Hepatocyte (in vitro differentiated cells): ENCODE measurements at regions not wholly inside any gene's neighbourhood (a gene's known extent, or its start where the extent isn't known, plus 50 kb on each side); places are given as distances from the start of the nearest gene placed in this dataset.
A peak's percentile ranks its signal among the peaks of the same experiment; 100 is the strongest.

Experiments used
- DNase-seq: peaks from one replicate; pipeline ENCODE4 v3.0.0-alpha.2; 2016; ENCODE audit warnings: low spot score
- H2AFZ ChIP-seq: fragments of 200-600 bp; sonication (generic); 2 replicates; pipeline ENCODE4 v1.6.0; 2016; ENCODE audit warnings: antibody characterized with exemption, mild to moderate bottlenecking
- H3K27ac ChIP-seq: fragments of 200-600 bp; sonication (generic); 2 replicates; pipeline ENCODE4 v1.5.1; 2016; ENCODE audit warnings: mild to moderate bottlenecking
- H3K27me3 ChIP-seq: fragments of 200-600 bp; sonication (generic); 2 replicates; pipeline ENCODE4 v1.6.1; 2016
- H3K36me3 ChIP-seq: fragments of 200-600 bp; sonication (generic); replicated peaks from 2 replicates; pipeline ENCODE4 v1.5.1; 2016; ENCODE audit warnings: low read depth; ENCODE audit not compliant: insufficient read depth
- H3K4me1 ChIP-seq: fragments of 200-600 bp; sonication (generic); 2 replicates; pipeline ENCODE4 v1.5.1; 2016; ENCODE audit warnings: mild to moderate bottlenecking, moderate library complexity; ENCODE audit not compliant: insufficient read depth
- H3K4me2 ChIP-seq: fragments of 200-600 bp; sonication (generic); 2 replicates; pipeline ENCODE4 v1.6.0; 2016
- H3K4me3 ChIP-seq: fragments of 200-600 bp; sonication (generic); 2 replicates; pipeline ENCODE4 v1.5.1; 2016; ENCODE audit warnings: mild to moderate bottlenecking
- H3K79me2 ChIP-seq: fragments of 200-600 bp; sonication (generic); 2 replicates; pipeline ENCODE4 v1.6.0; 2017; ENCODE audit warnings: mild to moderate bottlenecking
- H3K9me2 ChIP-seq: fragments of 200-600 bp; sonication (generic); replicated peaks from 2 replicates; pipeline ENCODE4 v1.6.0; 2017; ENCODE audit warnings: mild to moderate bottlenecking; ENCODE audit not compliant: insufficient read depth
- H3K9me3 ChIP-seq: fragments of 200-600 bp; sonication (generic); 2 replicates; pipeline ENCODE4 v1.5.1; 2016; ENCODE audit warnings: low read depth, mild to moderate bottlenecking
- H4K20me1 ChIP-seq: fragments of 200-600 bp; sonication (generic); 2 replicates; pipeline ENCODE4 v1.6.0; 2016; ENCODE audit warnings: mild to moderate bottlenecking; ENCODE audit not compliant: insufficient read depth, poor library complexity, severe bottlenecking
- EZH2 ChIP-seq: fragments of 200-600 bp; sonication (generic); IDR thresholded peaks from 2 replicates; pipeline ENCODE4 v1.6.1; 2016; ENCODE audit warnings: antibody characterized with exemption, mild to moderate bottlenecking, borderline replicate concordance
- EZH2phosphoT487 ChIP-seq: fragments of 200-600 bp; sonication (generic); IDR thresholded peaks from one replicate; pipeline ENCODE4 v1.6.1; 2018; ENCODE audit warnings: antibody characterized with exemption, mild to moderate bottlenecking, low read depth, moderate library complexity; ENCODE audit not compliant: unreplicated experiment, severe bottlenecking
- WGBS: methylation state at CpG from one replicate; pipeline ENCODE4 v1.1.6; 2016; ENCODE audit warnings: low lambda C conversion rate; ENCODE audit errors: missing lambda C conversion rate; 5-methylcytosine and 5-hydroxymethylcytosine counted together
- TF ChIP-seq, protein P1 (sequence below): fragments of 200-600 bp; sonication (generic); IDR thresholded peaks from 2 replicates; pipeline ENCODE4 v1.5.1; 2016; ENCODE audit warnings: antibody characterized with exemption, mild to moderate bottlenecking; ENCODE audit not compliant: poor library complexity

DNA sequence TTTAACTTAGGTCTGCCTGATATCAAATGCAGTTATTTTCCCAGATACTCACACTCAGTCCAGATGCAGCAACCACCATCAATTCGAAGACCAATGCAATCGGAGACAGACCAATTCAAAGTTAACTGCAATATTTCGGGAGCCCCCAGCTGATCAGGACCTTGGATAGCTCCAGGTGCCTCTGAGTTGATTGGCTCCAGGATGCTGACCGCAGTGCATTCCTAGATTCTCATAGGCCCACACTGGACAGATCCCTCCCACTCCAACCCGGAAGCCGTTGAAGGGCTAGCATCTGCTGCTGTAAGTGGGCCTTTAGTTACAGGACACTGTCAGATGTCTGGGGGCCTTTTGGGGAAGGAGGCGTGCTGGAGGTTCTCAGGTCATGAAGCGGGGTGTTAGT, 89.5 kb upstream of the ATP2B2 start:
- TF ChIP-seq EZH2phosphoT487 = no peak
- TF ChIP-seq, protein P1, sequence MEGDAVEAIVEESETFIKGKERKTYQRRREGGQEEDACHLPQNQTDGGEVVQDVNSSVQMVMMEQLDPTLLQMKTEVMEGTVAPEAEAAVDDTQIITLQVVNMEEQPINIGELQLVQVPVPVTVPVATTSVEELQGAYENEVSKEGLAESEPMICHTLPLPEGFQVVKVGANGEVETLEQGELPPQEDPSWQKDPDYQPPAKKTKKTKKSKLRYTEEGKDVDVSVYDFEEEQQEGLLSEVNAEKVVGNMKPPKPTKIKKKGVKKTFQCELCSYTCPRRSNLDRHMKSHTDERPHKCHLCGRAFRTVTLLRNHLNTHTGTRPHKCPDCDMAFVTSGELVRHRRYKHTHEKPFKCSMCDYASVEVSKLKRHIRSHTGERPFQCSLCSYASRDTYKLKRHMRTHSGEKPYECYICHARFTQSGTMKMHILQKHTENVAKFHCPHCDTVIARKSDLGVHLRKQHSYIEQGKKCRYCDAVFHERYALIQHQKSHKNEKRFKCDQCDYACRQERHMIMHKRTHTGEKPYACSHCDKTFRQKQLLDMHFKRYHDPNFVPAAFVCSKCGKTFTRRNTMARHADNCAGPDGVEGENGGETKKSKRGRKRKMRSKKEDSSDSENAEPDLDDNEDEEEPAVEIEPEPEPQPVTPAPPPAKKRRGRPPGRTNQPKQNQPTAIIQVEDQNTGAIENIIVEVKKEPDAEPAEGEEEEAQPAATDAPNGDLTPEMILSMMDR = no peak
- no peak for TF ChIP-seq EZH2
- WGBS = 13% methylated on average over 8 of the region's 8 CpGs
- Histone ChIP-seq H3K4me2 (no peak overlapping the region), H3K4me3 (no peak overlapping the region), H3K9me2 (no peaks in the 10 kb centered on the region), H3K4me1 (no peaks in the 10 kb centered on the region), H2AFZ (no peak overlapping the region), H4K20me1 (no peaks in the 10 kb centered on the region), H3K27me3 (peaks cover 3% of the 10 kb centered on the region), H3K9me3 (no peaks in the 10 kb centered on the region), H3K79me2 (no peaks in the 10 kb centered on the region), H3K27ac (no peak overlapping the region), H3K36me3 (no peaks in the 10 kb centered on the region)
- peak; percentile 81 for DNase-seq

DNA sequence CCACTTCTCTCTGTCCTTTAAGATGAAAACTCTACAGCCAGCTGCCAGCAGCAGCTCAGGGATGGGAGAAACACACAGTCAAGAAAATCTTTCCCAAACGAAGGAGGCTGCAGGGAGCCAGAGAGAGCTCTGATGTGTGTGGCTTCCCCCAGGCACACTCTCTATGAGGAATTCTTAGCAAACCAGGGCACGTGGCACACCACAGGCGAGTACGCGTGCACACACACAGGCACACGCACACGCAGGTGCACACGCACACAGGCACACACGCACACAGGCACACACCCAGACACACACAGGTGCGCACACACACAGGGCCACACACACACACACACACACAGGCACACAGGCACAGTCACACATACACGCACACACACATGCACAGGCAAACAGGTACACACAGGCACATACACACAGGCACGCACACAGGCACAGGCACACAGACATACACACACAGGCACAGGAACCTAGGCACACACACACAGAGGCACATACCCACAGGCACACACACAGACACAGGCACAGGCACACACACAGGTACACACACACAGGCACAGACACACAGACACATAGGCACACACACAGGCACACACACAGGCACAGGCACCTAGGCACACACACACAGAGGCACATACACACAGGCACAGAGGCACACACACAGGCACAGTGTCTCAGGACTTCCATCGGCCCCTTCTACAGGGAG, 91.5 kb upstream of the ATP2B2 start:
- 85% methylated on average over 11 of the region's 13 CpGs for WGBS
- H3K27me3 ChIP-seq = no peaks in the 10 kb centered on the region

DNA sequence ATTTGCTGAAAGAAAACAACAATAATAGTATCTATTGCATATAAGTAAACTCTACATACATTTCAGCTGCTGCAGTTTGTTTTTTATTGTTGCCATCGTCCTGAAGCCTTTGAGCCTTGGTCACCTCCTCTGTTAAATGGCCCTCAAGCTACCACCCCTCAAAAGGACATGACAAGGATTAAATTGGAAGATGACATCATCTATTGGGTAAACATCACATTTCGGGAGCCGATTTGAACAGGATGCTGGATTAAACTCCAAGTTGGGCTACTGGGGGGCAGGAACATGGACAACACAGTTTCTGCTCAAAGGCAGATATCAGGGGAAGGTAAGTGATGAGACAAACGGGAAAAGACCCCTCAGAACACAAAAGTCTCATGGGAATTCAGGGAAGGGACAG, 92.3 kb upstream of the ATP2B2 start:
- Histone ChIP-seq H3K9me2 (no peaks in the 10 kb centered on the region), H3K36me3 (no peaks in the 10 kb centered on the region), H3K4me3 (no peak overlapping the region), H2AFZ (no peak overlapping the region), H3K4me2 (no peak overlapping the region), H3K27me3 (no peaks in the 10 kb centered on the region), H3K9me3 (no peaks in the 10 kb centered on the region), H3K4me1 (no peaks in the 10 kb centered on the region), H3K79me2 (no peaks in the 10 kb centered on the region), H4K20me1 (no peaks in the 10 kb centered on the region), H3K27ac (no peak overlapping the region)
- TF ChIP-seq, protein P1 = no peak
- TF ChIP-seq EZH2 = no peak
- TF ChIP-seq EZH2phosphoT487 = no peak
- no peak for DNase-seq
- 56% methylated on average over 4 of the region's 4 CpGs for WGBS

More for the DNA sequence above, 91.5 kb upstream of the ATP2B2 start:
- DNase-seq = no peak
- Histone ChIP-seq H3K4me2 (no peak overlapping the region), H3K9me3 (no peaks in the 10 kb centered on the region), H3K36me3 (no peaks in the 10 kb centered on the region), H3K4me1 (no peaks in the 10 kb centered on the region), H3K4me3 (no peak overlapping the region), H3K9me2 (no peaks in the 10 kb centered on the region), H3K27ac (no peak overlapping the region), H4K20me1 (no peaks in the 10 kb centered on the region), H3K79me2 (no peaks in the 10 kb centered on the region), H2AFZ (no peak overlapping the region)
- no peak for TF ChIP-seq EZH2phosphoT487
- TF ChIP-seq, protein P1 = no peak
- TF ChIP-seq EZH2 = no peak

DNA sequence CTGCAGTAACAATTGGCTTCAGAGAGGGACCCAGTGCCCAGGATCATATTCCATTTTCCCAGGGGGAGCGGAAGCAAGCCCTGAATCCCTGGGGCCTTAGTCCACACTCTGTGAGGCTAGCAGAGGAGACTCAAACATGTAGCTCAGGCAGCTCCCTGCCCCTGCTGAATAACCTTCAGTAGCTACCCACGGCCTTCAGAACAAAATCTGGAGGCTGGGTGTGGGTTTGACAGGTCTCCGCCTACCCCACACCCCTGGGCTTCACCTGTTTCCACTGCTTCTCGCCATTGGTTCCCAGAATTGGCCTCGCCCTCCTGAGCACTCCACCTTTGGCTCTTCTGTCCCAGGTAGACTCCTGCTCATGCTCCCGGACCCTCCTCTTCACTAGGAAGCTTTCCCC, 93.6 kb upstream of the ATP2B2 start:
- no peak overlapping the region for H3K27ac ChIP-seq
- no peak overlapping the region for H3K4me2 ChIP-seq
- no peaks in the 10 kb centered on the region for H3K27me3 ChIP-seq
- DNase-seq = no peak
- no peak overlapping the region for H2AFZ ChIP-seq
- H3K79me2 ChIP-seq = no peaks in the 10 kb centered on the region
- H3K9me3 ChIP-seq = no peaks in the 10 kb centered on the region
- WGBS = 85% methylated on average over 6 of the region's 6 CpGs
- no peaks in the 10 kb centered on the region for H3K36me3 ChIP-seq
- H4K20me1 ChIP-seq = no peaks in the 10 kb centered on the region
- H3K9me2 ChIP-seq = no peaks in the 10 kb centered on the region
- H3K4me1 ChIP-seq = no peaks in the 10 kb centered on the region
- no peak overlapping the region for H3K4me3 ChIP-seq
- TF ChIP-seq, protein P1 = no peak
- TF ChIP-seq EZH2phosphoT487 (no peak), EZH2 (no peak)
